ENCODE measurements at regions not wholly inside any gene's neighbourhood (a gene's known extent, or its start where the extent isn't known, plus 50 kb on each side); places are given as distances from the start of the nearest gene placed in this dataset.

GRCh38 chr18:44396550-44396949 lies 284.1 kb upstream of the SETBP1 start:
- Histone ChIP-seq H3K4me3 (no peak overlapping the region), H3K9me3 (no peaks in the 10 kb centered on the region), H3K36me3 (ENCODE audit: low read depth) (no peaks in the 10 kb centered on the region), H3K4me1 (ENCODE audit: low read depth) (no peaks in the 10 kb centered on the region)
- intact Hi-C loops (cut with DNase I, micrococcal nuclease) = no loop called here
- no peak for ATAC-seq
- no peak for TF ChIP-seq CTCF (IDR thresholded peaks at IDR 0.05)
- DNase-seq = no peak

- no peak overlapping the region for H3K4me3 ChIP-seq
- no peaks in the 10 kb centered on the region for H3K36me3 ChIP-seq (ENCODE audit: low read depth)
- intact Hi-C loops (cut with DNase I, micrococcal nuclease) = no loop called here
- no peak for TF ChIP-seq CTCF (IDR thresholded peaks at IDR 0.05)
- no peaks in the 10 kb centered on the region for H3K4me1 ChIP-seq (ENCODE audit: low read depth)
- ATAC-seq (no peak), DNase-seq (no peak)
- H3K9me3 ChIP-seq = no peaks in the 10 kb centered on the region
These were observed 271.6 kb upstream of the SETBP1 start for GRCh38 chr18:44409071-44409470.

- no peak for DNase-seq
- Histone ChIP-seq H3K9me3 (no peaks in the 10 kb centered on the region), H3K4me1 (ENCODE audit: low read depth) (no peaks in the 10 kb centered on the region), H3K4me3 (no peak overlapping the region), H3K36me3 (ENCODE audit: low read depth) (no peaks in the 10 kb centered on the region)
- ATAC-seq = no peak
- intact Hi-C loops (cut with DNase I, micrococcal nuclease) = no loop called here
- no peak for TF ChIP-seq CTCF (IDR thresholded peaks at IDR 0.05)
These were observed 271.2 kb upstream of the SETBP1 start for GRCh38 chr18:44409515-44409914.

- DNase-seq (no peak), ATAC-seq (no peak)
- no peak overlapping the region for H3K4me3 ChIP-seq
- no peaks in the 10 kb centered on the region for H3K9me3 ChIP-seq
- H3K4me1 ChIP-seq (ENCODE audit: low read depth) = no peaks in the 10 kb centered on the region
- intact Hi-C loops (cut with DNase I, micrococcal nuclease) = no loop called here
- H3K36me3 ChIP-seq (ENCODE audit: low read depth) = no peaks in the 10 kb centered on the region
- no peak for TF ChIP-seq CTCF (IDR thresholded peaks at IDR 0.05)
These were observed 269.9 kb upstream of the SETBP1 start for GRCh38 chr18:44410740-44411139.

GRCh38 chr18:44411262-44411905 lies 269.3 kb upstream of the SETBP1 start:
- no peaks in the 10 kb centered on the region for H3K36me3 ChIP-seq (ENCODE audit: low read depth)
- no peaks in the 10 kb centered on the region for H3K9me3 ChIP-seq
- no peaks in the 10 kb centered on the region for H3K4me1 ChIP-seq (ENCODE audit: low read depth)
- intact Hi-C loops (cut with DNase I, micrococcal nuclease) = no loop called here
- no peak for TF ChIP-seq CTCF (IDR thresholded peaks at IDR 0.05)
- ATAC-seq (no peak), DNase-seq (no peak)
- H3K4me3 ChIP-seq = no peak overlapping the region

- no peaks in the 10 kb centered on the region for H3K4me1 ChIP-seq (ENCODE audit: low read depth)
- no peak overlapping the region for H3K4me3 ChIP-seq
- DNase-seq (no peak), ATAC-seq (no peak)
- no peaks in the 10 kb centered on the region for H3K36me3 ChIP-seq (ENCODE audit: low read depth)
- intact Hi-C loops (cut with DNase I, micrococcal nuclease) = no loop called here
- no peak for TF ChIP-seq CTCF (IDR thresholded peaks at IDR 0.05)
- no peaks in the 10 kb centered on the region for H3K9me3 ChIP-seq
These were observed 268.7 kb upstream of the SETBP1 start for GRCh38 chr18:44411976-44412375.
